Tibial nerve (tissue), 4 donors: ENCODE measurements at regions not wholly inside any gene's neighbourhood (a gene's known extent, or its start where the extent isn't known, plus 50 kb on each side); places are given as distances from the start of the nearest gene placed in this dataset.

Experiments used
- EP300 ChIP-seq, 2 donors: sonication (generic); formaldehyde crosslinking; IDR thresholded peaks; one replicate each; pipeline ENCODE4 v1.6.1; 2017; ENCODE audit warnings: antibody characterized with exemption in 2 of 2, mild to moderate bottlenecking in 1 of 2
- POLR2A ChIP-seq, 2 donors: fragments of 450-650 bp; IDR thresholded peaks; one replicate each; pipeline ENCODE4 v1.6.1; 2017; ENCODE audit warnings: antibody characterized with exemption in 2 of 2, mild to moderate bottlenecking in 2 of 2, moderate library complexity in 2 of 2
- TF ChIP-seq, protein P1 (sequence below), 5 experiments: fragments of 200-600 bp in 3 of 5; fragments of 450-650 bp in 2 of 5; sonication (generic) in 3 of 5; IDR thresholded peaks; one replicate each; pipeline ENCODE4 v1.5.1; 2016 to 2019; ENCODE audit warnings: antibody characterized with exemption in 5 of 5, mild to moderate bottlenecking in 3 of 5, moderate library complexity in 2 of 5

DNA sequence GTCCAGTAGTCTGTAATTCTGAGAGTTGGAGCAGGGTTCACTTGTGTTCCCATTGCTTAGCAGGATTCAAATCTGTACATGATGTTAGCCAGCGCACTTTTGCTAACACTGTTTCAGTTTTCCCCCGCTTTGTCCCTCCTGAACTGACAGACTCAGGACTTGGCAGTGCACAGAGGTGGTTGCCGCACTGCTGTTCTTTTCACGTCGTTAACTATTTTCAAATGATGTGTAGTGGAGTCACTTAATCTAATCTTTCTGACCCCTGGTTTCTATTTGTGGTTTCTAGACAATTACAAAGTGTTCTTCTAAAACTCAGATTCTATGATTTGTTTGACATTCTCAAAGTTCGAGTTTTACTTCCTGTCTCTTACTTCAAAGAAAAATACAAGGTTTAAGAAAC is 234.5 kb downstream of the RBM43 start:
- TF ChIP-seq, protein P1, sequence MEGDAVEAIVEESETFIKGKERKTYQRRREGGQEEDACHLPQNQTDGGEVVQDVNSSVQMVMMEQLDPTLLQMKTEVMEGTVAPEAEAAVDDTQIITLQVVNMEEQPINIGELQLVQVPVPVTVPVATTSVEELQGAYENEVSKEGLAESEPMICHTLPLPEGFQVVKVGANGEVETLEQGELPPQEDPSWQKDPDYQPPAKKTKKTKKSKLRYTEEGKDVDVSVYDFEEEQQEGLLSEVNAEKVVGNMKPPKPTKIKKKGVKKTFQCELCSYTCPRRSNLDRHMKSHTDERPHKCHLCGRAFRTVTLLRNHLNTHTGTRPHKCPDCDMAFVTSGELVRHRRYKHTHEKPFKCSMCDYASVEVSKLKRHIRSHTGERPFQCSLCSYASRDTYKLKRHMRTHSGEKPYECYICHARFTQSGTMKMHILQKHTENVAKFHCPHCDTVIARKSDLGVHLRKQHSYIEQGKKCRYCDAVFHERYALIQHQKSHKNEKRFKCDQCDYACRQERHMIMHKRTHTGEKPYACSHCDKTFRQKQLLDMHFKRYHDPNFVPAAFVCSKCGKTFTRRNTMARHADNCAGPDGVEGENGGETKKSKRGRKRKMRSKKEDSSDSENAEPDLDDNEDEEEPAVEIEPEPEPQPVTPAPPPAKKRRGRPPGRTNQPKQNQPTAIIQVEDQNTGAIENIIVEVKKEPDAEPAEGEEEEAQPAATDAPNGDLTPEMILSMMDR (IDR thresholded peaks at IDR 0.05) = no peak
- TF ChIP-seq POLR2A (IDR thresholded peaks at IDR 0.05) (no peak), EP300 (IDR thresholded peaks at IDR 0.05) (no peak)
